ENCODE measurements at regions not wholly inside any gene's neighbourhood (a gene's known extent, or its start where the extent isn't known, plus 50 kb on each side); places are given as distances from the start of the nearest gene placed in this dataset.

DNA sequence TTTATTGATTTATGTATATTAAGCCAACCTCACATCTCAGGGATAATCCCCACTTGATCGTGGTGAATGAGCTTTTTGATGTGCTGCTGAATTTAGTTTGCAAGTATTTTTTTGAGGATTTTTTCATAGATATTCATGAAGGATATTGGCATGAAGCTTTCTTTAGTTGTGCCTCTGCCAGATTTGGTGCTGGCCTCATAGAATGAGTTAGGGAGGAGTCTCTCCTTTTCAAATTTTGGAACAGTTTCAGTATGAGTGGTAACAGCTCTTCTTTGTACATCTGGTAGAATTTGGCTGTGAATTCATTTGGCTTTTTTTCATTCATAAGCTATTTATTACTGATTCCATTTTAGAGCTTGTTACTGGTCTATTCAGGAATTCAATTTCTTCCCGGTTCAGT lies 197.2 kb upstream of the NDST4 start:
- in situ Hi-C loops (cut with MboI; ENCODE audit: low pct_ligation_motif_present in 1 of 4, low pct_unique_long_range_greater_than_20kb in 1 of 4, low sequenced_read_pairs in 3 of 4): no loop called here
- H3K4me1 ChIP-seq: no peaks in the 10 kb centered on the region
- no peak for DNase-seq
- 60 to 66% methylated on average over 2 of the region's 2 CpGs for WGBS, 2 donors (ENCODE audit: low coverage in 1 of 2)
- no peaks in the 10 kb centered on the region for H3K36me3 ChIP-seq
- H3K27me3 ChIP-seq: no peaks in the 10 kb centered on the region
- no peak for TF ChIP-seq POLR2A (IDR thresholded peaks at IDR 0.05)
- intact Hi-C loops (cut with DNase I; ENCODE audit: low total_unique reads): no loop called here
- no peaks in the 10 kb centered on the region for H3K9me3 ChIP-seq
- no peak overlapping the region for H3K4me3 ChIP-seq
- H3K27ac ChIP-seq: no peak overlapping the region

GRCh38 chr4:115294717-115295116 lies 181.3 kb upstream of the NDST4 start:
- Histone ChIP-seq H3K27ac (no peak overlapping the region), H3K4me1 (no peaks in the 10 kb centered on the region), H3K36me3 (no peaks in the 10 kb centered on the region), H3K9me3 (no peaks in the 10 kb centered on the region), H3K27me3 (no peaks in the 10 kb centered on the region), H3K4me3 (no peak overlapping the region)
- WGBS, 2 donors (ENCODE audit: low coverage in 1 of 2): 76 to 91% methylated on average over 1 of the region's 1 CpG
- DNase-seq: no peak
- intact Hi-C loops (cut with DNase I; ENCODE audit: low total_unique reads) (no loop called here), in situ Hi-C loops (cut with MboI; ENCODE audit: low pct_ligation_motif_present in 1 of 4, low pct_unique_long_range_greater_than_20kb in 1 of 4, low sequenced_read_pairs in 3 of 4) (no loop called here)
- no peak for TF ChIP-seq EP300 (IDR thresholded peaks at IDR 0.05; ENCODE audit: low read depth)
- TF ChIP-seq POLR2AphosphoS5 (IDR thresholded peaks at IDR 0.05): no peak
- TF ChIP-seq POLR2A (IDR thresholded peaks at IDR 0.05): no peak
- no peak for TF ChIP-seq CTCF (IDR thresholded peaks at IDR 0.05)

DNA sequence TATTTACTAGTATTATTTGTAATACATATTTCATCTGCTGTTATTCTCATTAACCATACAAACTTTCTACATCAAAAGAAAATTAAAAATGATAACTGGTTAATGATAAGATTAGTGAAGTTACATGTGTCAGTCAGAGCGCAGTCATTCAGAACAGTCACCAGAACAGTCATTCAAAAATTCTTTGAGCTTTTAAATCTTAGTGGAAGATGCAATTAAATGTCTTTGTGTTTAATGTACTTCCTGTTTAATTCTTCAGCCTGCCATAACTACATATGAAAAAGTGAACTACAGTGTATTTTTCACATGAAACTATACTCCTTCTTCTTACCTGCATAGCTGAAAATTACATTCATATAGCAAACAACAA lies 179.7 kb upstream of the NDST4 start:
- no peak for DNase-seq
- Histone ChIP-seq H3K4me1 (no peaks in the 10 kb centered on the region), H3K4me3 (no peak overlapping the region), H3K27ac (no peak overlapping the region), H3K9me3 (no peaks in the 10 kb centered on the region), H3K36me3 (no peaks in the 10 kb centered on the region), H3K27me3 (no peaks in the 10 kb centered on the region)
- no peak for TF ChIP-seq CTCF (IDR thresholded peaks at IDR 0.05)
- no peak for TF ChIP-seq POLR2AphosphoS5 (IDR thresholded peaks at IDR 0.05)
- TF ChIP-seq EP300 (IDR thresholded peaks at IDR 0.05; ENCODE audit: low read depth): no peak
- no peak for TF ChIP-seq POLR2A (IDR thresholded peaks at IDR 0.05)
- intact Hi-C loops (cut with DNase I; ENCODE audit: low total_unique reads): no loop called here
- in situ Hi-C loops (cut with MboI; ENCODE audit: low pct_ligation_motif_present in 1 of 4, low pct_unique_long_range_greater_than_20kb in 1 of 4, low sequenced_read_pairs in 3 of 4): no loop called here
- 92 to 94% methylated on average over 1 of the region's 1 CpG for WGBS, 2 donors (ENCODE audit: low coverage in 1 of 2)

DNA sequence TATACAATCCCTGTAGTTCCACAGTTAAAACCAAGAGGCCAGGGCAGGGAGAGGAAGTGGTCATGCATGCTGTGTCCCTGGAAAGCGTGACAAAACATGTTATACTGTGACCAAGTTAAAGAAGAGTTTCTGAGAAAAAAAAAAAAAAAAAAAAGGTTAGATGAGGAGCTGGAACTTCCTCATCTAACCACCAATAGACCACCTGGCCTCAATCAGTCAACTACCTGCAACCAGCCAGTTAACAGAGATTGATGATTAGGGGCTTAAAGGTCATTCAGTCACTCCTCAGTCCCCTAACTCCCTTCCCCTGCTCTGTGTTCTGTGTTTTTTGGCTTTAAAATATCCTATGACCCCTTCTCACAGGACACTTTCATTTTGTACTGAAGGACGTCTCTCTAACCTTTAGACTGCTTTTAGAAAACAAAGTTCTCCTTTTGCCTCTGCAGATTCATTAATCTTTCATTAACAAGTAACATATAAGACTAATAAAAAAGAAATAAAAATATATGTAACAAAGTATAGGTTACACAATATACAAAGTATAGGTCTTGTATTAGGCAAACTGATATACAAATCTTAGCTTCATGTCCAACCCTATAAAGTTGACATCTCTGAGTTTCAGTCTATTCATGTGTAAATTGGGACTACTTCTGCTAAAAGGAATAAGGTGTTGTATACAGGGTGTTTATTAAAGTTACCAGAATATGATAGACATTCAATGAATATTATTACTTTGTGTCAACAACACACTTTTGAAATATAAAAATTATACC lies 179.1 kb upstream of the NDST4 start:
- in situ Hi-C loops (cut with MboI; ENCODE audit: low pct_ligation_motif_present in 1 of 4, low pct_unique_long_range_greater_than_20kb in 1 of 4, low sequenced_read_pairs in 3 of 4): no loop called here
- 44 to 53% methylated on average over 2 of the region's 2 CpGs for WGBS, 2 donors (ENCODE audit: low coverage in 1 of 2)

More for the DNA sequence above, 179.1 kb upstream of the NDST4 start:
- intact Hi-C loops (cut with DNase I; ENCODE audit: low total_unique reads): no loop called here
- Histone ChIP-seq H3K36me3 (no peaks in the 10 kb centered on the region), H3K4me1 (no peaks in the 10 kb centered on the region), H3K9me3 (no peaks in the 10 kb centered on the region), H3K4me3 (no peak overlapping the region), H3K27me3 (no peaks in the 10 kb centered on the region), H3K27ac (no peak overlapping the region)
- TF ChIP-seq EP300 (IDR thresholded peaks at IDR 0.05; ENCODE audit: low read depth) (no peak), POLR2A (IDR thresholded peaks at IDR 0.05) (no peak), POLR2AphosphoS5 (IDR thresholded peaks at IDR 0.05) (no peak), CTCF (IDR thresholded peaks at IDR 0.05) (no peak)
- DNase-seq: no peak

Data from transverse colon (tissue), 4 donors.